BJ (cell line): ENCODE measurements at regions not wholly inside any gene's neighbourhood (a gene's known extent, or its start where the extent isn't known, plus 50 kb on each side); places are given as distances from the start of the nearest gene placed in this dataset.

ENCODE experiments used
- CTCF ChIA-PET: fragments of 350-600 bp; formaldehyde crosslinking; extraction: SDS; loops from one replicate; lab custom pipeline; 2021; ENCODE audit warnings: antibody characterized with exemption, inconsistent platforms; lab: Yijun Ruan, JAX
- POLR2A ChIA-PET: fragments of 300-600 bp; sonication (Branson Sonifier 250); formaldehyde crosslinking; extraction: SDS; loops from one replicate; lab custom pipeline; 2021; ENCODE audit warnings: antibody characterized with exemption; lab: Charles Lee
- DNase-seq: peaks from one replicate; pipeline ENCODE4 v3.0.0-alpha.2; 2011; ENCODE audit warnings: low read depth
- H3K27me3 ChIP-seq: 2 replicates; pipeline ENCODE4 v1.6.0; 2011; ENCODE audit warnings: low read length; ENCODE audit not compliant: control insufficient read depth, insufficient read depth
- H3K36me3 ChIP-seq: 2 replicates; pipeline ENCODE4 v1.5.1; 2011; ENCODE audit warnings: low read length; ENCODE audit not compliant: control insufficient read depth, insufficient read depth
- H3K4me3 ChIP-seq: 2 replicates; pipeline ENCODE4 v1.5.1; 2011; ENCODE audit warnings: low read depth, mild to moderate bottlenecking, control low read depth, low read length
- CTCF ChIP-seq: IDR thresholded peaks from 2 replicates; pipeline ENCODE4 v1.5.1; 2011; ENCODE audit warnings: low read depth, mild to moderate bottlenecking, control low read depth, inconsistent platforms, low read length, moderate library complexity; ENCODE audit not compliant: insufficient read depth

DNA sequence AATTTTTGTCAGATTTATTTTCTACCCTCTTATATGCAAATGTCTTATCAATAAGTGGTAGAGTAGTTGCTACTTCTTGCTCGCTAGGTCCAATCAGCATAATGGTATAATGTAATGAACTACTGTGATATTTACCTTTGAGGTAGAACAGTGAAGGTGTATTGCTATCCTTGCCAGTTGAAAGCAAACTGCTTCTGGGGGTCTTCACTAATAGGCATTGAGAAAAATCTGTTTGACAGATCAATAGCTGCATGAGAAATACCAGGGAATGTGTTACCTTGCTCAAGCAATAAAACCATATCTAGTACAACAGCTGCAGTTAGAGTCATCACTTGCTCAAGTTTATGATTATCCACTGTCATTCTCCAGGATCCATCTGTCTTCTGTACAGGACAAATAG is 50.1 kb upstream of the EFEMP1 start:
- TF ChIP-seq CTCF: no peak
- CTCF ChIA-PET: interaction anchor here (1.5 kb wide), 1 partner anchor 12 kb away, joined by 3 read pairs; no protein-coding TSS in a partner anchor
- DNase-seq: no peak
- Histone ChIP-seq H3K4me3 (no peak overlapping the region), H3K27me3 (no peaks in the 10 kb centered on the region), H3K36me3 (no peaks in the 10 kb centered on the region)
- POLR2A ChIA-PET: no interaction called here

- ChIA-PET POLR2A (interaction anchor here (0.6 kb wide), 1 partner anchor 12 kb away, joined by 3 read pairs; no protein-coding TSS in a partner anchor), CTCF (interaction anchor here (2.2 to 2.3 kb wide), 2 partner anchors 13 to 15 kb away, joined by 7 to 8 read pairs; no protein-coding TSS in a partner anchor)
- no peak overlapping the region for H3K4me3 ChIP-seq
Observed at GRCh38 chr2:55976681-55977080, 53.1 kb upstream of the EFEMP1 start.

DNA sequence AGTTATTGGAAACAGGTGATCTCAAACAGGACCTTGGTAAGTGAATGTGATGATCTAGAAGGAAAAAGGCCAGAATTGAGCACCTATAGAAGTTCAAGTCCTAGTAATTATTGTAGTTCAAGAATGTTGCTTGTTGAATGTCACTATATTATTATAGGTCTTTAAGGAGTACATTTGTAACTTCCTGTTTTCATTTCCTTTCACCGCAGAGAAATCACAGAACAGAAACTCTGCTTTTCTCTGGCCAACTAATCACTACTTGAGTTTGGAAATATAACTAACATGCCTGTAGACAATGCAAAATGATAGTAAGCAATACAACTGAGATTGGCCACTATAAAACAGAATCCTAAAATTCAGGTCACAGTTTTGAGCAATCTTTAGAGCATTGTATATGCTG is 61.8 kb upstream of the EFEMP1 start:
- Histone ChIP-seq H3K27me3 (no peaks in the 10 kb centered on the region), H3K4me3 (no peak overlapping the region), H3K36me3 (no peaks in the 10 kb centered on the region)
- CTCF ChIA-PET: no interaction called here
- POLR2A ChIA-PET: no interaction called here
- no peak for DNase-seq
- no peak for TF ChIP-seq CTCF

More at GRCh38 chr2:55976681-55977080, 53.1 kb upstream of the EFEMP1 start:
- no peaks in the 10 kb centered on the region for H3K27me3 ChIP-seq
- H3K36me3 ChIP-seq: no peaks in the 10 kb centered on the region
- no peak for TF ChIP-seq CTCF
- no peak for DNase-seq

GRCh38 chr2:55986001-55986400 is 62.4 kb upstream of the EFEMP1 start:
- no peak for TF ChIP-seq CTCF
- ChIA-PET CTCF (interaction anchor here (0.7 to 1.8 kb wide), 3 partner anchors 8 to 214 kb away, joined by 3 to 5 read pairs (median 4); no protein-coding TSS in a partner anchor), POLR2A (no interaction called here)
- DNase-seq: no peak
- Histone ChIP-seq H3K27me3 (no peaks in the 10 kb centered on the region), H3K4me3 (no peak overlapping the region), H3K36me3 (no peaks in the 10 kb centered on the region)

- ChIA-PET POLR2A (no interaction called here), CTCF (interaction anchor here (0.7 to 1.8 kb wide), 3 partner anchors 9 to 215 kb away, joined by 3 to 5 read pairs (median 4); no protein-coding TSS in a partner anchor)
- Histone ChIP-seq H3K36me3 (no peaks in the 10 kb centered on the region), H3K4me3 (no peak overlapping the region), H3K27me3 (no peaks in the 10 kb centered on the region)
- TF ChIP-seq CTCF: no peak
- no peak for DNase-seq
Observed at GRCh38 chr2:55986700-55987440, 63.3 kb upstream of the EFEMP1 start.
